Fibroblast of the conjunctiva (primary cell): ENCODE measurements at regions not wholly inside any gene's neighbourhood (a gene's known extent, or its start where the extent isn't known, plus 50 kb on each side); places are given as distances from the start of the nearest gene placed in this dataset.
"Not testable (repeated sequence)": the region's sequence is repeated elsewhere in the genome, so short reads cannot be mapped to it uniquely, and the experiment has no call there.

Experiments
- DNase-seq: peaks from one replicate; pipeline ENCODE4 v3.0.0-alpha.2; 2010; ENCODE audit warnings: low read depth

GRCh38 chr18:59057969-59058368 lies 81.7 kb upstream of the SEC11C start:
- DNase-seq: peak; percentile 41

GRCh38 chr18:59059140-59059539 lies 80.5 kb upstream of the SEC11C start:
- no peak for DNase-seq

- DNase-seq: no peak
Measured at GRCh38 chr18:59060551-59060950, 79.1 kb upstream of the SEC11C start.

DNA sequence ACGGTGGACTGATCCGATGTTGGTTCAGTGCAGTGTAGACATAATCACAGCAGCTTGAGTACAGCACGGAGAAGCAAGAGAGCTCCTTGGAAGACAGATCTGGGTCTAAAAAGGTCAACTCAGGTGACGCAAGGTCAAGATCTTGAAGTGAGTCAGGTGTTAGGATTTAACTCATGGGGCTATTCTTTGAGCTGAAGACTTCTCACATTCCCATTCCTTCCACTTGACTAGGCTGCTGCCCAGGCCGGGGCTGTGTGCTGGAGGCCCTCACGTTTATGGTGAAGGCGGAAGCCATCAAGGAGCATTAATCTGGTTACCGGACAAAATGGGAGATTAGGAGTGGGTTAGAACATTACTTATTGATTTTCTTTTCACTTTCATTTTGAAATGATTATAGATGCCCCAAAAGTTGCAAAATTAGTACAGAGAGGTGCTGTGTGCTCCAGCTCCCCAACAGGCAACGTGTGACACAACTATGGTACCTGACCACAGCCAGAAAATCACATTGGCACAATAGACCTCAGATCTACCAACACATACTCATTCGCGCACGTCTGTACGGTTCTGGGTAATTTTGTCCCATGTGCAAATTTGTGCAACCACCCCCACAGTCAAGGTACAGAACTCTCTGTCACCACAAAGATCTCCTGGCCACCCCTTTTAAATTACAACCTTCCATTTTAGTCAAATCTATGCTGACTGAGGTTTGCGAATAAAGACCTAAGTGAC lies 77.6 kb upstream of the SEC11C start:
- no peak for DNase-seq

GRCh38 chr18:59062643-59063006 lies 77.1 kb upstream of the SEC11C start:
- DNase-seq: no peak

- no peak for DNase-seq
Measured at GRCh38 chr18:59063300-59063906, 76.3 kb upstream of the SEC11C start.

- DNase-seq: no peak
Measured at GRCh38 chr18:59063912-59064311, 75.8 kb upstream of the SEC11C start.

DNA sequence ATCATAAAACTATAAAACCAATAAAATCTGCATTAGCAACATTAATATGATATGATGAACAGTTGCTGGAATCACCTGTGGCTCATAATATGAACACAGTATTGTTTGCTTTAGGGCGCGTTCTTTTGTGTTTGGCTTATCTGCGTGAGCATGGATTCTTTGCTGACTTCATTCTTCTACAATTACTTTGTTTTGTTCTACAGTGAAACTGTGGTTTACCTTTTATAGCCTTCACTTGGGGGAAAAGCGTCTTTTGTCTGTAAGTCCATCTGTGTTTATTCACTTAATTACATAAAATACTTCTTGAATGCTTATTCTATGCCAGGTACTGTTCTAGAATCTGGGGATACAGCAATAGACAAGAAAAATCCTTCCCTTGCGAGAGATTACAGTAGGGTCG lies 74.0 kb upstream of the SEC11C start:
- DNase-seq: no peak

GRCh38 chr18:59067873-59068272 lies 71.8 kb upstream of the SEC11C start:
- no peak for DNase-seq

DNA sequence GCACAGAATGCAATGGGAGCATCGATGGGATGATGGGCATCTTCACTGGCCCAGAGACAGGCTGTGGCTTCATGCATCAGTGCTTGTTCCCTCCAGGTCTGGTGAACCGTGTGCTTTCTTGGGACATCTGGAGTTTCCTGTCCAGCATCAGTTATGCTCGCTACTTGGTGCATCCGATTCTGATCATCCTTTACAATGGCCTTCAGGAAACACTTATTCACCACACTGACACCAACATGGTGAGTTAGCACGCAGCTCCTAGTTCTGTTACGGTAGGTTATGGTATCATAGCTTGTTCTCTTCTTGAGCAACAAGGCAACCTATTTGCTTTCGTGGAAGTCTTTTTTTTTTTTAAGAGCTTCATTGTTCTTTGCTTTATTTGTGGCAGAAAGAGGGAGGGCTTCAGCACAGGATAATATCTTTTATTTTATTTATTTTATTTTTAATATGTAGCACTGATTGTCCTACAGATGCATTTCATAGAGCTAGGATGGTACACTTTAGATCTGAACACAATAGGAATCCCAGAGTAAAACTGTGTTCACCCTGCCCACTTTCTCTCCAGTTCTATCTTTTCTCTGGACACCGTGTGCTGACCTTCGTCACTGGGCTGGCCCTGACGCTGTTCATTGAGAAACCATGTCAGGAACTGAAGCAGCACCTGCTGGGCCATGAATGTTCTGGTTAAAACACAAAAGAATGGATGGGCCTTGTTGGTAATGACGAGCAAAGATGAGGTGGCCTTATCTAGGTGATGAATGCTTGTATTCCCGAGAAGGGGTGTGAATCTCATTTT lies 71.2 kb upstream of the SEC11C start:
- no peak for DNase-seq

- DNase-seq: peak; percentile 55
Measured at GRCh38 chr18:59070181-59070912, 69.3 kb upstream of the SEC11C start.

DNA sequence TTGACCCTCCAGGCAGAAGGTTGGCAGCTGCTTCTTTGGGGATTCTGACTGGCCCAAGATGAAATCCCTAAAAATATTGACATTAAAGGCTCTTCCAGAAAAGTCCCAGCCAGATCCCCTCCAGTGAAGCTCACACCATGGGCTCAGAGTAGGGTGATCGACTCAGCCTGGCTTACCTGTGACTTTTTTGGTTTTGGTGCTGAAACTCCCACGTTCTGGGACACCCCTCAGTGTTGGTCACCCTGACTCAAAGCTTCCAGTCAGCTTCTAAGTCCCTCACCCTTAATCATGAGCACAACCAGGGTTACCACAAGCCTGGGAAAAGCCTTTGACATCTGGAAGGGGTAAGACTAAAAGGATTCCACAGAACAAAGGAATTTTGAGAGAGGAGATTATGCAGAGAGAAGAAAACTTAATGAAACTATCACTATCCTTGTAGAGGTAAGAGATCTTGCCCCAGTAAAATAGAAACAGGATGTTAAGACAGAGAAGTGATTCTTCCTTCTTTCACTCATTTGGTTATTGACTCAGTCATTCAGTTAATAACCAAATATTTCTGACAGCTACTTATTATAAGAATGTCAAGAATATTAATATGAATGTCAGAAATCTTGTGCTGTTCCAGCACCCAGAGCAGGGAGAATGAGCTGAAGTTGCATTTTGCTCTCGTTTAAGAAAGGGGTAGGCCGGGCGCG lies 66.8 kb upstream of the SEC11C start:
- no peak for DNase-seq

GRCh38 chr18:59075923-59076322 lies 63.8 kb upstream of the SEC11C start:
- no peak for DNase-seq

DNA sequence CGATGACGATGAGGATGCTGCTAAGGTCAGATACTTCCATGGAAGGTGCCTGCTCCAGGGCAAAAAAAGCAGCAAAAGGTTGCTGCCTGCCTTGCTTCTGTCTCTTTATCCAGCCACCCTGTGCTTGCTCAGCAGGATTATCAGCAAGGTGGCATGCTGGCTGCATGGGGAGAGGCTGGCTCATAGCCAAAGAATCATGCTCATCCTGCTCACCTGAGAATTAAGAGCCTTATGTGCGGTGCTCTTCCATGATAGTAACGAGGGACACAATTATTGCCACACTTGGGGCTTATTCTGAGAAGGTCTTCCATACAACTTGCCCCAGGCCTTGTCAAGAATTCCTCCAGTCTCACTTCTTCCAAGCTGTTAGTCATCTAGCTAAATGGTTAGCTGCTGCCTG lies 60.4 kb upstream of the SEC11C start:
- no peak for DNase-seq

- DNase-seq: not testable (repeated sequence)
Measured at GRCh38 chr18:59079687-59080501, 59.8 kb upstream of the SEC11C start.

GRCh38 chr18:59083136-59083818 lies 56.4 kb upstream of the SEC11C start:
- no peak for DNase-seq

DNA sequence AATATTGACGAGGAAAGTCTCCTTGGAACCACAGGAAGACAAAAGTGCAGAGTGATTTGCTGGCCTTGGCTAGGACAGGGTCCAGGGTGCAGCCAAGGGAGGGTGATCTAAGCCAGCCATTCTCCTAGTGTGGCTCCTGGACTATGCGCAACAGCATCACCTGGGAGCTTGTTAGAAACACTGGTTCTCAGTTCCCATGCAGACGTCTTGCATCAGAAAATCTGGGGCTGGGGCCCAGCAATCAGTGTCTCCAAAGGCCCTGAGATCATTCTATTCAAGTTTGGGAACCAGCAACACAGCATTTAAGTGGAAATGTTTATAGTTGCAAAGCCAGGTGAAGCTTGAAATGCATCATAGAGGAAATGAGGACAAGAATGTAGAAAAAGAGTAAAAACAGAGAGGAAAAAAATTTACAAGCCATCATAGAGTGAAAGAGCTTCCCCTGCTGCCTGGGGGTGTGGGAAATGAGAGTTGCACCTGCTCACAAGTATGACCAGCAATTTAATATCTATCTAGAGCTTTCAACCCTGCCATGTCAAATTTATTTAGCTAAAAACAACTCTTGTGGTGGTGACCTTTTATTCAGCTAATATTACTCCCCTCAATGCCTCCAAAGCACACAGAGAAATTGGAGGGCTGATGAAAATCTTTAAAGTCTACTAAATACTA lies 54.4 kb upstream of the SEC11C start:
- no peak for DNase-seq

GRCh38 chr18:59085797-59086196 lies 53.9 kb upstream of the SEC11C start:
- no peak for DNase-seq

DNA sequence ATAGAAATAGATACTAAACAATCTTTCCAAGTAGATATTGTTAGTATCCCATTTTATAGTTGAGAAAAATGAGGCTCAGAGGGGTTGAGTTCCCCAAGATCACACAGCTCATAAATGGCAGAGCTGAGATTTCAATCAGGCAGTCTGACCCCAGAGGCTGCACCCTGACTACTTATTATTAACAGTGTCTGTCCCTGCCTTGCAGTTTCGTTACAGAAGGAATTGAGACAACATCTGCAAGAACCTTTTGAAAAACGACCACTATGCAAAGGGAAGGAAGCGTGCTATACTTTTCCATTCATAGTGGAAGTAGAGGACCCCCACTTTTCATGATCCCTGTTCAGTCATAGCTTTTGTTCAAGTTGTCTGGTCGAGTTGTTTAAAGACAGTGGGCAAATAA lies 53.2 kb upstream of the SEC11C start:
- DNase-seq: no peak

GRCh38 chr18:59087391-59087790 lies 52.3 kb upstream of the SEC11C start:
- no peak for DNase-seq
